Left kidney (tissue), 1 donor: ENCODE measurements at regions not wholly inside any gene's neighbourhood (a gene's known extent, or its start where the extent isn't known, plus 50 kb on each side); places are given as distances from the start of the nearest gene placed in this dataset.

Source experiments
- DNase-seq: peaks from one replicate; pipeline ENCODE4 v3.0.0-alpha.2; 2013

DNA sequence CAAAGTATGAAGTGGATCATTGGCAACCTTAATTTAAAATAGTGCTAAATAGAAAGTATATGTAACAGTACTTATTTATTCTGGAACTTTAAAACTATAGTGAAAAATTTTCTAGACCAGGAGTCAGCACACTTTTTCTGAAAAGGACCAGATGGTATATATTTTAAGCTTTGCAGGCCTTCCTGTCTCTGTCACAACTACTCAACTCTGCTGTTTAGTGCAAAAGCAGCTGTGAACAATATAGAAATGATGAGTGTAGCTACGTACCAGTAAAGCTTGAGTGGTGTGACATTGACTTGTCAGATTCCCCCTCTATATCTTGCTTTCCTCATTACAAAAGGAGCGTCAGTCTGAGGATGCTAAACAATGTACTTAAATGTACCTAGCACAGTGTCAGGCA, 88.1 kb upstream of the IGFBP3 start:
- DNase-seq = no peak

DNA sequence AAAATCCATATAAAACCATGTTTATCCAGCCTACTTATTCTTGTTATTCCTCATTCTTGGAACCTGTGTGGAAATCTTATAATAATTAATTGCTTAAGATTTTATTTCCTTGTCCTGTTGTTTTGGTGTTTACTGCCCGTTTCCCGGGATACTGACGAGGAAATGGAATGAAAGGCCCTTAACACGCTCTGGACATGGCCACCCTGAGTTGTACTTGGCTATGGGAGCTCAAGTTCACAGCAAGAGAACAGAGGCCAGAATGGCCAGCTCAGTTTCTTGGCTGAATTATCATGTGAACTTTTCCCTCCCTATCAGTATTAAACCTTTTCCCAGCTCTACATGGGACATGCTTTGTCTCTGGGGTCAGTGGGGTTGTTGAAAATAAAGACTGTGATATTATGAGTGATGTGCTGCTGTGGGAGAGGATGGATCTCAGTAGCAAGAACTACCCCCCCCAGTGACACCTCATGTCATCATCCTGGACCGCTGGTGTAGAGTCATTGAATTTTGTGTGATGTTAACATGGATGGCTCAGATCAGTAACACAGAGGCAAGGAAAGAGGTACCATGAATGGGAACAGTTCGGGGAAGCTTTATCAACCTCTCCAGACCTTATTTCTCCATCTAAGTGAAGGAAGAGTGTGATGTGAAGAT, 87.0 kb upstream of the IGFBP3 start:
- DNase-seq = peak; percentile 36

- no peak for DNase-seq
These were observed 86.1 kb upstream of the IGFBP3 start for GRCh38 chr7:46007194-46007593.

DNA sequence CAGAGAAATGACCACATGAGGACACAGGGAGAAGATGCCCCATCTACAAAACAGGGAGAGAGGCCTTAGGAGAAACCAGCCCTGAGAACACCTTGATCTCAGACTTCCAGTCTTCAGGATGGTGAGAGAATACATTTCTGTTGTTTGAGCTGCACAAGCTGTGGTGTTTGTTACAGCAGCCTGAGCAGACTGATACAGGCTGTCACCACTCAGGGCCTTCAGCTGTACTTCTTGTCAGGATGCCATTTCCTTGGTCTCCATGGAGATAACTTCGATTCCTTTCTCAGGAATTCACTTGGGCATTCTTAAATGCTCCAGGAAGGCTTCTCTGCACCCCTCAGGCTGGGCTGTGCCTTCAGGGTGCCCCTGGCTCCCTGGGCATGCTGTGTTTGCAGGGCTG, 85.7 kb upstream of the IGFBP3 start:
- no peak for DNase-seq

- DNase-seq = no peak
These were observed 85.1 kb upstream of the IGFBP3 start for GRCh38 chr7:46006212-46006611.

GRCh38 chr7:46004965-46005364, 83.9 kb upstream of the IGFBP3 start:
- DNase-seq = no peak

DNA sequence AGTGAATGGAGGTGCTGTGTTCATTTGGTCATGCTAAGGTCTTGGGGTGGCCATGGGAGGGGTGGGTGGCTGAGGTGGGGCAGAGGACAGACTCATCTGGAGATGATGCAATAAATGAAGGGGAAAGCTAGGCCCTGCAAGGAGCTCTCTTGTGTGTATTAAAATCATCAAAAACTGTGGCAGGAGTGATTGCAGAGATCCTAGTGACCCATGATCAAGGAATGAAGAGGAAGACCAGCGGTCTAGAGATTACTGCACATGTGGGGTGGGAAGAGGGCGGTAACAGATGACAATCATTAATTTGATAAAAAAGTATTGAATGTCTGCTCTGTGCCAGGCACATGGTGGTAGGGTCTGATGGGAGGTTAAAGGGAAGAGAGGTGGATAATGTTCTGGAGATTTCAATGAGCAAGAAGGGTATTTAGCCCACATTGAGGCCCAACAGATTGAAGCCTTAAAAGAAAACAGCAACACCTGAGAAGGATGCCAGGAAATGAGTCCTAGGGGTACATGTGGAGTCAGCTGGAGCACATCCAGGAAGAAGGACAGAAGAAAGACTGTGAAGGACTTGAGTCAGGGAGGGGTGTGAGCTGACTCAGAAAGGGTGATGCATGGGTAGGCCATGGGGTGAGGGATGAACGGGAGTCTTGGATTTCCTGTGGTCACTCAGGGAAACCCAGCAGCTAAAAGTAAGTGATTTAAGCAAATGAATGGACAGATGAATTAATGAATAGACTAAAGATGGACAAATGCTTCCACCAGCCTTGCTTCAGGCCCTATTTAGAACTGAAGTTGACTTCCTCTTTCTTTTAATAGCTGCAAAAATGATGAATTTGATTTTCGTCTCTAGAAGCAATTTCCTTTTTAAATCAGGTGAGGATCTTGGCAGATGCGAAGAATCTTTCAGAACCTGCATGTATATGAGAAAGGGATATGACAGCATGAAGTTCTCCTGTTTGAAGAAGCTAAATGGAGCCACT, 83.1 kb upstream of the IGFBP3 start:
- DNase-seq = no peak

DNA sequence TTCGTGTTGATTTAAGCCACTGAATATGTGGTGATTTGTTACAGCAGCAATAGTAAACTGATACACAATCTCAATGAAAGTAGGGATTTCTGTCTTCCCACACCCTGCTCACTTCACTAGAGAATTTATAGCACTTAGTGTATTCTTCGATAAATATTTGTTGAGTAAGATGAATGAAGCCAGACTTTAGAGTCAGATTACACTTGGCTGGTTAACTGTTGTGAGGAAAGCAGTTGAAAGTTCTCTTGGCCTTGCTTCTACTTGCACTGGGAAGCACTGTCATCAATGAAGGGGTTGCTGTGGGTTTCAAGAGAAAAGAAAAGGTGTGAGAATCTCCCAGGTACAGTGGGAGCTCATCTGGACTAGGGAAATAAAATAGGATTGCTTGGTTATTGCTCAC, 82.1 kb upstream of the IGFBP3 start:
- no peak for DNase-seq

DNA sequence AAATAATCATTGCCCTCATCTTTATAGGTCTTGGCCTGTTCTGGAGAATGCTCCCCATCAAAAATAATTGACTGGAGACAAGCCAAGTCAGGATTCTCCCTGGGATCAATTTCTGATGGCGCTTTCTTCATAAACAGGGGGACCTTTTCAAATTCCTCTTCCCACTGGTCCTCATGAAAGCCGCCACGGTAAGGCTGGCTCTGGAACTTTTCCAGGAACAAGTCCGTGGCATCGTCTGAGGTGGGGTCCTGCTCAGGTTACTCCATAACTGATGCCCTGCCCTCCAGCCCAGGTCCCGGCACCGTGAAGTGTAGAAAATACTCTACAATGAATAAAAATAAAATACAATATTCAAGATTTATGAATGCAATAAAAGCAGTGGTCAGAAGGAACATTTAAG, 79.4 kb upstream of the IGFBP3 start:
- DNase-seq = no peak

DNA sequence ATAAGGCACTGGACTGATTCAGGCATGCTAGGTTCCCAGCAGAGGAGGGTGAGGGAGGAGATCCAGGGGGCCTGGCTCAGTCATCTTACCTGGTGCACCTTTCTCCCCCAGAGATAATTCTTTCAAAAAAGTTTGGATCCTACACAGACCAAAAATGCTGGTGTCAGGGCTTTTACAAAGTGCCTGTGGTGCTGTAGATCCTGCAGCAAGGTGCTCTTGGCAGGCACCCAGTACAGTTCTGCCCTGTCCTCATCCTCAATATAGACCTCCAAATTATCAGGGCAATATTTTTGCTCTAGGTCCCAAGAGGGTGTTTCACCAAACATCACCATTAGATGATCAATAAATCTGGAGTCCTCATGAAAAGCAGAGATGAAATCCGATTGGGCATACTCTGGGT, 78.5 kb upstream of the IGFBP3 start:
- DNase-seq = no peak

GRCh38 chr7:45998506-45998905, 77.4 kb upstream of the IGFBP3 start:
- DNase-seq = no peak

GRCh38 chr7:45993621-45994020, 72.5 kb upstream of the IGFBP3 start:
- no peak for DNase-seq

GRCh38 chr7:45992826-45993225, 71.8 kb upstream of the IGFBP3 start:
- DNase-seq = no peak

- DNase-seq = no peak
These were observed 69.2 kb upstream of the IGFBP3 start for GRCh38 chr7:45990276-45990675.

- DNase-seq = no peak
These were observed 67.5 kb upstream of the IGFBP3 start for GRCh38 chr7:45988405-45989057.

DNA sequence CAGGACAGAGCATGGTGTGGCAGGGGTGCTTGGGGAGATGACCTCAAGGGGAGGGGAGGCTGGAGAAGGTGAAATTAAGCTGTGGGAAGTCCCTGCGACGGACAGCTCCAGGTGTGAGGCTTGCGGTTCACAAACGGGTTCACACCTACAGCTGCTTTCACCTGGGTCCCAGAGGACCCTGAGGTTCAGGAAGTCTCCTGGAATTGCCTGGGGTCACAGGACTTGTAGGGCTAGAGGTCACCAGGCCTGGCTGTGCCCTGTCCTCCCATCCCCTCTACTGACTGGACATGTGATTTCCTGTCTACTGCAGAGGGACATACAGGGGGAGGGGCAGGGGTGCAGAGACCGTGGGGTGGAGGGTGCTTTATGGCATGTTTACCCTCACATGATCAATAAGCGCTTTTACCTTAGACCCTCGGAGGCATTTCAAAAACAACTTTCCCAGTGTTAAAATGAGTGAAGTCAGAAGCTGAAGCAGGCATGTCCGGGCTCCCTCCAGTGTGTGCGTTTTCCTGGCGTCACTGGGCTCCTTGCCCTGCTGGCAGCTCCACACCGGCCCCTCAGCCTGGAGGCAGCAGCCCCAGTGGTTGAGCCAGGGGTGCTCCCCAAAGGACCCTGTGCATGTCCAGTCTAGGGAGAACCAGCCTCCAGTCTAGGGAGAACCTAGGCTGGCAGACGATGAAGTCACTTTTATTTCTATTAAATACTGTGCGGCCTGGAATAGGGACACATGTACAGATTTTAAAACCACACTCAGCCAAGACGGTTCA, 66.6 kb upstream of the IGFBP3 start:
- DNase-seq = no peak

GRCh38 chr7:45986355-45987298, 65.6 kb upstream of the IGFBP3 start:
- no peak for DNase-seq

DNA sequence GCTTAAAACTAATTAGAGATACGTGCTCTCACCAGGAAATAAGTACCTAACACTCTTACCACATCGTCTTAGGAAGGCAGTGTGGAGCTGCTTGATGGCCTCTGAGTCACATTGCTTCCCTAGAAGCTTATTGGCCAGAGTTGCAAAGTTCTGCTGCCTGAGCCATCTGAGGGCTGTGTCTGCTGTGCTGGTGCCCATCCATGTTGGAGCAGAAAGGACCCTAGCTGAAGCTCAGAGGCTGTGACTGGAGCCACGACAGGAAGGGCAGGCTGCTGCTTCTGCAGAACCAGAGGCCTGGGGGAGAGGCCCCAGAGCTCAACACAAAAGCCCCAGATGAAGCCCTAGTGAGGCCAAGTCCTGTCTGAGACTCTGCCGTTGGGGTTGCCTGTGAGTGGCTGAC, 64.8 kb upstream of the IGFBP3 start:
- DNase-seq = no peak

GRCh38 chr7:45984386-45985295, 63.6 kb upstream of the IGFBP3 start:
- DNase-seq = no peak

DNA sequence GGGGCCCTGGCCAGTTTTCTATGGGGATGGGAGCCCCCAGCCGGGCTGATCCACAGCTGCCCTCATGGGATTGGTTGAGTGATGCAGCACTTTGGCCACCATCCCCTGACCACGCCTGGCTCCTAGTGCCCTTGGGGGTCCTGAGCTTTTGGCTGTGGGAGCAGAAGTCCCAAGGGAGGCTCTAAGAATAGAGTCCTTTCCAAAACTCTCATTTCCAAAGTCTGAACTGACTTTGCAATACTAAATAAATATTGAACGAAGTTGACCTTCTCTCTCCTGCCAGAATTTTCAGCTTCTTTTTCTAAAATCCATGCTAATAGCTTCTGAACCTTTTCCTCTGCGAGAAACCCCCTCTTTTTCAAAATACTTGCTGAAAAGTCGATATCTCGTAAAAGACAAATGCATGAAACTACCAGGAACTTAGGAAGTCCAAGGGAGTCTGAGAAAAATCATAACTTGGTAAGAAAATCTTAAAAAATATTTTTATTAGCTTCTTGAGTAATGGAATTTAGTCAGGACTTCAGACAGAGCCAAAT, 62.7 kb upstream of the IGFBP3 start:
- no peak for DNase-seq
